A204.1 (cell line): ENCODE measurements at regions not wholly inside any gene's neighbourhood (a gene's known extent, or its start where the extent isn't known, plus 50 kb on each side); places are given as distances from the start of the nearest gene placed in this dataset.
"Not testable (repeated sequence)": the region's sequence is repeated elsewhere in the genome, so short reads cannot be mapped to it uniquely, and the experiment has no call there.

Experiments
- FAIRE-seq: peaks from 2 replicates; lab custom pipeline; 2012; peaks lifted over from hg19 to GRCh38; lab: Jason Lieb, UNC

- FAIRE-seq, result no peak
Observed at GRCh38 chr2:80947601-80948130, 643.1 kb upstream of the LRRTM1 start.

- no peak for FAIRE-seq
Observed at GRCh38 chr2:80943487-80943886, 638.9 kb upstream of the LRRTM1 start.

GRCh38 chr2:80942766-80943165 lies 638.2 kb upstream of the LRRTM1 start:
- no peak for FAIRE-seq

- no peak for FAIRE-seq
Observed at GRCh38 chr2:80938463-80938862, 633.9 kb upstream of the LRRTM1 start.

- not testable (repeated sequence) for FAIRE-seq
Observed at GRCh38 chr2:80931820-80932219, 627.3 kb upstream of the LRRTM1 start.

- no peak for FAIRE-seq
Observed at GRCh38 chr2:80930777-80931176, 626.2 kb upstream of the LRRTM1 start.

GRCh38 chr2:80926168-80926567 lies 621.6 kb upstream of the LRRTM1 start:
- FAIRE-seq, result no peak

GRCh38 chr2:80896576-80896975 lies 592.0 kb upstream of the LRRTM1 start:
- FAIRE-seq, result no peak

- no peak for FAIRE-seq
Observed at GRCh38 chr2:80894486-80894885, 589.9 kb upstream of the LRRTM1 start.

- no peak for FAIRE-seq
Observed at GRCh38 chr2:80893711-80894110, 589.2 kb upstream of the LRRTM1 start.

GRCh38 chr2:80889009-80889408 lies 584.5 kb upstream of the LRRTM1 start:
- FAIRE-seq, result no peak

- no peak for FAIRE-seq
Observed at GRCh38 chr2:80887841-80888378, 583.4 kb upstream of the LRRTM1 start.

GRCh38 chr2:80874374-80874773 lies 569.8 kb upstream of the LRRTM1 start:
- no peak for FAIRE-seq

GRCh38 chr2:80869858-80870438 lies 565.4 kb upstream of the LRRTM1 start:
- FAIRE-seq, result no peak

- no peak for FAIRE-seq
Observed at GRCh38 chr2:80863147-80863714, 558.7 kb upstream of the LRRTM1 start.

GRCh38 chr2:80858965-80859364 lies 554.4 kb upstream of the LRRTM1 start:
- no peak for FAIRE-seq

- peak; percentile 97 for FAIRE-seq
Observed at GRCh38 chr2:80856227-80856626, 551.7 kb upstream of the LRRTM1 start.

- no peak for FAIRE-seq
Observed at GRCh38 chr2:80854831-80855230, 550.3 kb upstream of the LRRTM1 start.

- no peak for FAIRE-seq
Observed at GRCh38 chr2:80852808-80853139, 548.2 kb upstream of the LRRTM1 start.

- FAIRE-seq, result no peak
Observed at GRCh38 chr2:80852079-80852807, 547.7 kb upstream of the LRRTM1 start.

GRCh38 chr2:80830891-80831290 lies 526.3 kb upstream of the LRRTM1 start:
- FAIRE-seq, result no peak

GRCh38 chr2:80822999-80823398 lies 518.4 kb upstream of the LRRTM1 start:
- no peak for FAIRE-seq

- FAIRE-seq, result no peak
Observed at GRCh38 chr2:80815259-80815658, 510.7 kb upstream of the LRRTM1 start.
